A549 (cell line): ENCODE measurements at regions not wholly inside any gene's neighbourhood (a gene's known extent, or its start where the extent isn't known, plus 50 kb on each side); places are given as distances from the start of the nearest gene placed in this dataset.

Source experiments
- ATAC-seq, 2 experiments: fragments of 200-7000 bp in 1 of 2; fragments of >200 bp in 1 of 2; cut with Nextera tagmentation in 1 of 2; cut with Tn5 transposase in 1 of 2; 3 replicates each; pipeline versions ENCODE4 v1.8.0 to v1.9.1; 2018 to 2020; ENCODE audit warnings: mild to moderate bottlenecking in 1 of 2, moderate library complexity in 1 of 2
- CTCF ChIA-PET: fragments of 300-600 bp; sonication (Branson Sonifier 250); formaldehyde crosslinking; extraction: SDS; loops from one replicate; lab custom pipeline; 2021; ENCODE audit warnings: antibody characterized with exemption, inconsistent platforms; lab: Yijun Ruan, JAX
- POLR2A ChIA-PET: fragments of 350-600 bp; formaldehyde crosslinking; extraction: SDS; loops from one replicate; lab custom pipeline; 2021; ENCODE audit warnings: antibody characterized with exemption, inconsistent platforms; lab: Yijun Ruan, JAX
- DNase-seq, 2 experiments: peaks; one replicate each; pipeline versions ENCODE4 v3.0.0 to v3.0.0-alpha.2; 2011 to 2016; ENCODE audit warnings: low read depth in 1 of 2, low spot score in 1 of 2
- FAIRE-seq: peaks from 2 replicates; lab custom pipeline; 2011; peaks lifted over from hg19 to GRCh38; lab: Jason Lieb, UNC
- H3K27ac ChIP-seq, 2 experiments: fragments of >200 bp; sonication (Bioruptor Twin); formaldehyde crosslinking; 3 replicates each; pipeline ENCODE4 v1.5.1; 2016 to 2017
- H3K4me1 ChIP-seq: fragments of >200 bp; sonication (Bioruptor Twin); formaldehyde crosslinking; 3 replicates; pipeline ENCODE4 v1.6.1; 2016
- H3K4me2 ChIP-seq: fragments of >200 bp; sonication (Bioruptor Twin); formaldehyde crosslinking; 3 replicates; pipeline ENCODE4 v1.6.1; 2016
- H3K4me3 ChIP-seq: fragments of >200 bp; sonication (Bioruptor Twin); formaldehyde crosslinking; 3 replicates; pipeline ENCODE4 v1.5.1; 2016
- H3K9me3 ChIP-seq: fragments of >200 bp; sonication (Bioruptor Twin); formaldehyde crosslinking; 3 replicates; pipeline ENCODE4 v1.6.1; 2016
- BHLHE40 ChIP-seq: IDR thresholded peaks from 2 replicates; pipeline ENCODE4 v1.6.1; 2012; ENCODE audit warnings: low read depth, low read length, inconsistent platforms
- CEBPB ChIP-seq, 2 experiments: fragments of >200 bp in 1 of 2; sonication (Bioruptor Twin) in 1 of 2; formaldehyde crosslinking in 1 of 2; IDR thresholded peaks; 2 replicates each; pipeline ENCODE4 v1.6.1; 2012 to 2016
- CHD2 ChIP-seq: fragments of 150-350 bp; IDR thresholded peaks from 2 replicates; pipeline ENCODE4 v1.6.1; 2014; ENCODE audit warnings: low read length; ENCODE audit not compliant: partially characterized antibody
- CHD4 ChIP-seq: fragments of 200-600 bp; sonication (generic); IDR thresholded peaks from 2 replicates; pipeline ENCODE4 v1.6.1; 2016; ENCODE audit warnings: antibody characterized with exemption, mild to moderate bottlenecking, borderline replicate concordance
- ESRRA ChIP-seq: fragments of 150-350 bp; IDR thresholded peaks from 2 replicates; pipeline ENCODE4 v1.6.1; 2014; ENCODE audit warnings: mild to moderate bottlenecking, low read length, borderline replicate concordance
- FOSL2 ChIP-seq, 2 experiments: fragments of 450-650 bp in 1 of 2; fragments of >200 bp in 1 of 2; sonication (Bioruptor Twin) in 1 of 2; formaldehyde crosslinking; IDR thresholded peaks; 2 replicates each; pipeline versions ENCODE4 v1.5.0 to v1.6.1; 2016 to 2020; ENCODE audit warnings: mild to moderate bottlenecking in 1 of 2, moderate library complexity in 1 of 2
- HES2 ChIP-seq: fragments of >200 bp; sonication (Bioruptor Twin); formaldehyde crosslinking; IDR thresholded peaks from 2 replicates; pipeline ENCODE4 v1.6.1; 2016
- HMGXB4 ChIP-seq: fragments of 250-450 bp; sonication (Bioruptor Pico); IDR thresholded peaks from 2 replicates; pipeline ENCODE4 v1.5.0; 2021; ENCODE audit warnings: mild to moderate bottlenecking, moderate library complexity, borderline replicate concordance
- JUNB ChIP-seq: fragments of >200 bp; sonication (Bioruptor Twin); formaldehyde crosslinking; IDR thresholded peaks from 2 replicates; pipeline ENCODE4 v1.6.1; 2016
- KDM5A ChIP-seq: fragments of 200-600 bp; sonication (generic); IDR thresholded peaks from 2 replicates; pipeline ENCODE4 v1.6.1; 2016; ENCODE audit warnings: antibody characterized with exemption, mild to moderate bottlenecking
- MAFK ChIP-seq: fragments of 450-650 bp; IDR thresholded peaks from 2 replicates; pipeline ENCODE4 v1.6.1; 2014; ENCODE audit not compliant: partially characterized antibody
- MAZ ChIP-seq: fragments of 150-350 bp; IDR thresholded peaks from 2 replicates; pipeline ENCODE4 v1.6.1; 2014; ENCODE audit warnings: antibody characterized with exemption, low read depth, low read length, borderline replicate concordance
- NPAS2 ChIP-seq: fragments of 250-450 bp; sonication (Bioruptor Pico); IDR thresholded peaks from 2 replicates; pipeline ENCODE4 v1.8.0; 2022; ENCODE audit warnings: mild to moderate bottlenecking, moderate library complexity, borderline replicate concordance
- NR3C1 ChIP-seq: fragments of >200 bp; sonication (Bioruptor Twin); formaldehyde crosslinking; IDR thresholded peaks from 3 replicates; pipeline ENCODE4 v1.6.1; 2017
- RARB ChIP-seq: fragments of 250-450 bp; sonication (Bioruptor Pico); IDR thresholded peaks from 2 replicates; pipeline ENCODE4 v1.8.0; 2021; ENCODE audit warnings: mild to moderate bottlenecking, moderate library complexity
- REST ChIP-seq: fragments of 200-600 bp; sonication (generic); IDR thresholded peaks from 2 replicates; pipeline ENCODE4 v1.6.1; 2016; ENCODE audit warnings: antibody characterized with exemption, mild to moderate bottlenecking, moderate library complexity
- ZC3H11A ChIP-seq: fragments of 450-650 bp; IDR thresholded peaks from 2 replicates; pipeline ENCODE4 v1.6.1; 2014; ENCODE audit warnings: antibody characterized with exemption, mild to moderate bottlenecking
- WGBS: methylation state at CpG from one replicate; pipeline ENCODE4 v1.1.6; 2017; ENCODE audit errors: missing lambda C conversion rate; 5-methylcytosine and 5-hydroxymethylcytosine counted together
- TF ChIP-seq, protein P1 (sequence below): IDR thresholded peaks from 2 replicates; pipeline ENCODE4 v1.6.1; 2012; ENCODE audit warnings: low read depth, borderline replicate concordance
- TF ChIP-seq, protein P2 (sequence below): fragments of 150-350 bp; IDR thresholded peaks from 2 replicates; pipeline ENCODE4 v1.6.1; 2014; ENCODE audit warnings: low read depth, mild to moderate bottlenecking, low read length

GRCh38 chr5:91532281-91532680, 149.2 kb upstream of the ARRDC3 start:
- H3K4me3 ChIP-seq: no peak overlapping the region
- CTCF ChIA-PET: no interaction called here
- no peak for TF ChIP-seq MAZ
- no peak for TF ChIP-seq NPAS2 (CRISPR knock-in tag)
- no peak for TF ChIP-seq FOSL2 (IDR thresholded peaks at IDR 0.05)
- no peak for TF ChIP-seq FOSL2 (CRISPR knock-in tag; IDR thresholded peaks at IDR 0.05)
- TF ChIP-seq MAFK: no peak
- TF ChIP-seq, protein P1, sequence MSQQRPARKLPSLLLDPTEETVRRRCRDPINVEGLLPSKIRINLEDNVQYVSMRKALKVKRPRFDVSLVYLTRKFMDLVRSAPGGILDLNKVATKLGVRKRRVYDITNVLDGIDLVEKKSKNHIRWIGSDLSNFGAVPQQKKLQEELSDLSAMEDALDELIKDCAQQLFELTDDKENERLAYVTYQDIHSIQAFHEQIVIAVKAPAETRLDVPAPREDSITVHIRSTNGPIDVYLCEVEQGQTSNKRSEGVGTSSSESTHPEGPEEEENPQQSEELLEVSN: no peak
- TF ChIP-seq CEBPB (IDR thresholded peaks at IDR 0.05): no peak
- no peak for TF ChIP-seq REST
- no peak for TF ChIP-seq ESRRA
- TF ChIP-seq HMGXB4 (CRISPR knock-in tag): no peak
- no peak for TF ChIP-seq HES2
- no peak for TF ChIP-seq BHLHE40
- TF ChIP-seq RARB (CRISPR knock-in tag): no peak
- no peak for TF ChIP-seq ZC3H11A
- no peak for TF ChIP-seq CHD4
- TF ChIP-seq CHD2: no peak
- no peak for TF ChIP-seq JUNB
- TF ChIP-seq, protein P2, sequence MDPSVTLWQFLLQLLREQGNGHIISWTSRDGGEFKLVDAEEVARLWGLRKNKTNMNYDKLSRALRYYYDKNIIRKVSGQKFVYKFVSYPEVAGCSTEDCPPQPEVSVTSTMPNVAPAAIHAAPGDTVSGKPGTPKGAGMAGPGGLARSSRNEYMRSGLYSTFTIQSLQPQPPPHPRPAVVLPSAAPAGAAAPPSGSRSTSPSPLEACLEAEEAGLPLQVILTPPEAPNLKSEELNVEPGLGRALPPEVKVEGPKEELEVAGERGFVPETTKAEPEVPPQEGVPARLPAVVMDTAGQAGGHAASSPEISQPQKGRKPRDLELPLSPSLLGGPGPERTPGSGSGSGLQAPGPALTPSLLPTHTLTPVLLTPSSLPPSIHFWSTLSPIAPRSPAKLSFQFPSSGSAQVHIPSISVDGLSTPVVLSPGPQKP: no peak
- no peak for TF ChIP-seq KDM5A
- TF ChIP-seq, all 56 proteins: peak for 0
- no peak for DNase-seq
- POLR2A ChIA-PET: no interaction called here
- Histone ChIP-seq H3K4me2 (no peak overlapping the region), H3K9me3 (no peaks in the 10 kb centered on the region), H3K27ac (no peak overlapping the region), H3K4me1 (no peaks in the 10 kb centered on the region)
- FAIRE-seq: no peak
- 24% methylated on average over 1 of the region's 1 CpG for WGBS
- no peak for ATAC-seq

GRCh38 chr5:91528831-91529230, 145.7 kb upstream of the ARRDC3 start:
- CTCF ChIA-PET: no interaction called here
- H3K4me2 ChIP-seq: no peak overlapping the region
- 85% methylated on average over 2 of the region's 2 CpGs for WGBS
- ATAC-seq (no peak), DNase-seq (no peak)
- no peak overlapping the region for H3K27ac ChIP-seq
- no peaks in the 10 kb centered on the region for H3K9me3 ChIP-seq
- no peaks in the 10 kb centered on the region for H3K4me1 ChIP-seq
- TF ChIP-seq NR3C1 (no peak), HES2 (no peak), HMGXB4 (CRISPR knock-in tag) (no peak), MAZ (no peak)
- TF ChIP-seq, protein P1: no peak
- TF ChIP-seq, all 56 proteins: peak for 0
- POLR2A ChIA-PET: no interaction called here
- no peak for FAIRE-seq
- no peak overlapping the region for H3K4me3 ChIP-seq
